Left ventricle myocardium inferior (tissue), 1 donor: ENCODE measurements at regions not wholly inside any gene's neighbourhood (a gene's known extent, or its start where the extent isn't known, plus 50 kb on each side); places are given as distances from the start of the nearest gene placed in this dataset.
A peak's percentile ranks its signal among the peaks of the same experiment; 100 is the strongest.
"Not testable (repeated sequence)": the region's sequence is repeated elsewhere in the genome, so short reads cannot be mapped to it uniquely, and the experiment has no call there.

Experiments used
- DNase-seq: peaks from one replicate; pipeline ENCODE4 v3.0.0-alpha.2; 2020
- H3K27ac ChIP-seq: fragments of 200-600 bp; replicated peaks from 2 replicates; pipeline ENCODE4 v1.8.0; 2021
- H3K27me3 ChIP-seq: fragments of 200-600 bp; 2 replicates; pipeline ENCODE4 v1.8.0; 2021; ENCODE audit warnings: low read depth
- H3K36me3 ChIP-seq: fragments of 200-600 bp; 2 replicates; pipeline ENCODE4 v1.8.0; 2021
- H3K4me1 ChIP-seq: fragments of 200-600 bp; 2 replicates; pipeline ENCODE4 v1.8.0; 2021
- H3K4me3 ChIP-seq: fragments of 200-600 bp; 2 replicates; pipeline ENCODE4 v1.8.0; 2021; ENCODE audit warnings: mild to moderate bottlenecking, moderate library complexity
- H3K9me3 ChIP-seq: fragments of 200-600 bp; replicated peaks from 2 replicates; pipeline ENCODE4 v1.8.0; 2021
- intact Hi-C: fragments of 100-400 bp; cut with micrococcal nuclease; formaldehyde crosslinking; loops from one replicate; pipeline ENCODE4 v1.11.0; 2022
- TF ChIP-seq, protein P1 (sequence below): fragments of 200-600 bp; IDR thresholded peaks from 2 replicates; pipeline ENCODE4 v1.8.0; 2021; ENCODE audit warnings: antibody characterized with exemption, mild to moderate bottlenecking, borderline replicate concordance
- donor health status: DM: no; HTN: yes; CAD: no; lungs with severe emphysema.

DNA sequence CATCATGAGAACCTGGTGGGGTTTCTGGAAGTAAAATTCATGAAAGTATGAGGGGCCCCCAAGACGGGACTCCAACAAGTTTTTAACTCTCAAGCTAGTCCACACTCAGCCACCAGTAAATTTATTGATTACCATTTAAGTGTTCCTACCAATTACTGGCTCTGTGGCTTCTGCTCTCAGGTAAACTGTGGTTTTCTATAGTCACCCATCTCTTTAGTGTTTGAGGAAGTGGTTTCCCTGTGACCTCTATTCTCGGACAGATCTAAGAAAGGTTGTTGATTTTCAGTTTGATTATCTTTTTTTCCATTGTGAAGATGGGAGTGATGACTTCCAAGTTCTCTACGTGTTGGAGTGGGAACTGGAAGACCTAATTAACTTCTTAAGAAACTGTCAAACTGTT, 869.6 kb downstream of the CDY1 start:
- H3K4me1 ChIP-seq, H3K9me3 ChIP-seq, H3K4me3 ChIP-seq, DNase-seq, H3K27me3 ChIP-seq, intact Hi-C loops, H3K36me3 ChIP-seq, H3K27ac ChIP-seq: not testable (repeated sequence)

DNA sequence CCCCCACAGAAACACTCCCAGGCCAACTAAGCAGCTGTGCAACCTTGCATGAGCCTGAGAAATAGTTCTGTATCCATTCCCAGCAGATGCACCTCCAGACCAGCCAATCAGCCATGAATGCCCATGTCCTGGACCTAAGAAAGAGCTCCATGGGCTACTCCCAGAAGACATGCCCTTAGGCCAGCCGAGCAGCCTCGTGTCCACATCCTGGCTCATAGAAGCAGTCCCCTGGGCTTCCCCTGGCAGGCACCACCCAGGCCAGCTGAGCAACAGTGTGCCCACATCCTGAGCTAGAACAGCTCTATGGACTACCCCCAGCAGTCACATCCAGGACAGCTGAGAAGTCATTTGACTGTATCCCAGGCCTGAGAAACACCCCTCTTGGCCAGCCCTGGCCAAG, 899.5 kb downstream of the CDY1 start:
- DNase-seq, H3K36me3 ChIP-seq, H3K27ac ChIP-seq, intact Hi-C loops, H3K27me3 ChIP-seq, H3K4me3 ChIP-seq, H3K4me1 ChIP-seq: not testable (repeated sequence)
- peaks cover 14% of the 10 kb centered on the region for H3K9me3 ChIP-seq

DNA sequence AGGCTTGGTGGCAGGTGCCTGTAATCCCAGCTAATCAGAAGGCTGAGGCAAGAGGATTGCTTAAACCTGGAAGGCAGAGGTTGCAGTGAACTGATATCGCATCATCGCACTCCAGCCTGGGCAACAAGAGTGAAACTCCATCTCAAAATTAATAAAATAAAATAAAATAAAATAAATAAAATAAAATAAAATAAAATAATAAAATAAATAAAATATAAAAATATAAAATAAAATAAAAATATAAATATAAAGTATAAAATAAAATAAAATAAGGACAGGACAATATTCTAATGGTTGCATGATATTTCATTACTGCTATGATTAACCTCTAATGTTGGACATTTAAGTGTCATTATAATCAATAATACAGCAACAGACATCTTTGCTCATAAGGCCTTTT, 933.1 kb downstream of the CDY1 start:
- Histone ChIP-seq H3K9me3 (no peaks in the 10 kb centered on the region), H3K27me3 (no peaks in the 10 kb centered on the region), H3K4me1 (no peaks in the 10 kb centered on the region), H3K36me3 (no peaks in the 10 kb centered on the region), H3K27ac (no peak overlapping the region), H3K4me3 (no peak overlapping the region)
- intact Hi-C loops, result no loop called here
- no peak for DNase-seq
- TF ChIP-seq, protein P1, sequence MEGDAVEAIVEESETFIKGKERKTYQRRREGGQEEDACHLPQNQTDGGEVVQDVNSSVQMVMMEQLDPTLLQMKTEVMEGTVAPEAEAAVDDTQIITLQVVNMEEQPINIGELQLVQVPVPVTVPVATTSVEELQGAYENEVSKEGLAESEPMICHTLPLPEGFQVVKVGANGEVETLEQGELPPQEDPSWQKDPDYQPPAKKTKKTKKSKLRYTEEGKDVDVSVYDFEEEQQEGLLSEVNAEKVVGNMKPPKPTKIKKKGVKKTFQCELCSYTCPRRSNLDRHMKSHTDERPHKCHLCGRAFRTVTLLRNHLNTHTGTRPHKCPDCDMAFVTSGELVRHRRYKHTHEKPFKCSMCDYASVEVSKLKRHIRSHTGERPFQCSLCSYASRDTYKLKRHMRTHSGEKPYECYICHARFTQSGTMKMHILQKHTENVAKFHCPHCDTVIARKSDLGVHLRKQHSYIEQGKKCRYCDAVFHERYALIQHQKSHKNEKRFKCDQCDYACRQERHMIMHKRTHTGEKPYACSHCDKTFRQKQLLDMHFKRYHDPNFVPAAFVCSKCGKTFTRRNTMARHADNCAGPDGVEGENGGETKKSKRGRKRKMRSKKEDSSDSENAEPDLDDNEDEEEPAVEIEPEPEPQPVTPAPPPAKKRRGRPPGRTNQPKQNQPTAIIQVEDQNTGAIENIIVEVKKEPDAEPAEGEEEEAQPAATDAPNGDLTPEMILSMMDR, result no peak

DNA sequence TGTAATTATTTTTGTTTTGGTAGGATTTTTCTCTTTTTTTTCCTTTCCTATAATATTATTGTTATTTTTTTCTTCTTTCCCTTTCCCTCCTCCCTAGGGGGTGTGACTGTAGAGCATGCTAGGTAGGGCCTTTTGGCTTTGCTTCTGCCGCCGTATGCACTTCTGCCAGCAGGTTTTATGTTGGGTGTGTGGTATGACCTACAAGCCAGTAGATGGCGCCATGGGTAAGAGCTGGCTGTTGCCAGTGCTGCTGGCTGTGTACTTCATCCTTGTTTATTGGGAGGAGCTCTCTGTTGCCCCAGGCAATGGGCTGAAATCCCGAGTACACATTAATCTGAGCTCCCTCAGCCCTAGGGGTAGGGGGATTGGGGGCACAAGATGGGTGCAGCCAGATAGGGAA, 941.1 kb downstream of the CDY1 start:
- DNase-seq, result not testable (repeated sequence)

More for the DNA sequence above, 941.1 kb downstream of the CDY1 start:
- H3K4me1 ChIP-seq, H3K36me3 ChIP-seq, H3K4me3 ChIP-seq, H3K9me3 ChIP-seq, intact Hi-C loops, H3K27me3 ChIP-seq, H3K27ac ChIP-seq: not testable (repeated sequence)
- TF ChIP-seq, protein P1, result peak; percentile 40
